DMS53 treated with DMSO at 0.1 percent for 48 hours (cell line): ENCODE measurements at regions not wholly inside any gene's neighbourhood (a gene's known extent, or its start where the extent isn't known, plus 50 kb on each side); places are given as distances from the start of the nearest gene placed in this dataset.
A peak's percentile ranks its signal among the peaks of the same experiment; 100 is the strongest.
"Not testable (repeated sequence)": the region's sequence is repeated elsewhere in the genome, so short reads cannot be mapped to it uniquely, and the experiment has no call there.

Source experiments
- DNase-seq: peaks from one replicate; lab custom pipeline; 2025; ENCODE audit not compliant: unreplicated experiment; lab: John Stamatoyannopoulos, UW

DNA sequence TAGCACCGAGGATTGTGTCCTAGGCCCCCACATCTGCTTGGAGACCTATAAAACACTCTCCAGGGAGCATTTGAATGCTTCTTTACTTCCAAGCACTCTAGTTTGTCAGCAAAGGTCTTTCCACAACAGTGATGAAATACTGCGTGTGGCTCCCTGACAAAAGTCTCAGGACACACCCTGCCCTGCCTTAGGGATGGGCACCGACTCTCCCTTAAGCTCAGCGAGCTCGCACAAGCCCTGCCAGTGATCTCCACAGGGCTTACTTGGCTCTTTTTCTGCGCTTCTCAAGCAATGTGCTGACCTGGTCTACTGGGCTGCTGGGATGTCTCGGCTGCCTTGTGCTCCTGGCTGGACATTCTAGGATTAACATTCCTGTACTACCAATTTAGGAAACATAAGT, 84.3 kb upstream of the MPP7 start:
- no peak for DNase-seq

DNA sequence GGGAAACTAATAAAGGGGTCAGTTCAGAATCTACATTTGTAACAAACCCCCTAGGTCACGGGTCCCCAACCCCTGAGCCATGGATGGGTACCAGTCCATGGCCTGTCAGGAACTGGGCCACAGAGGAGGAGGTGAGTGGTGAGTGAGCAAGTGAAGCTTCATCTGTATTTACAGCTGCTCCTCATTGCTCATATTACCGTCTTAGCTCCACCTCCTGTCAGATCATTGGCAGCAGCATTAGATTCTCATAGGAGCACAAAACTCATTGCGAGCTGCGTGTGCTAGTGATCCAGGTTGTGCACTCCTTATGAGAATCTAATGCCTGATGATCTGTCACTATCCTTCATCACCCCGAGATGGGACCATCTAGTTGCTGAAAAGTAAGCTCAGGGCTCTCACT, 88.4 kb upstream of the MPP7 start:
- DNase-seq, result no peak

DNA sequence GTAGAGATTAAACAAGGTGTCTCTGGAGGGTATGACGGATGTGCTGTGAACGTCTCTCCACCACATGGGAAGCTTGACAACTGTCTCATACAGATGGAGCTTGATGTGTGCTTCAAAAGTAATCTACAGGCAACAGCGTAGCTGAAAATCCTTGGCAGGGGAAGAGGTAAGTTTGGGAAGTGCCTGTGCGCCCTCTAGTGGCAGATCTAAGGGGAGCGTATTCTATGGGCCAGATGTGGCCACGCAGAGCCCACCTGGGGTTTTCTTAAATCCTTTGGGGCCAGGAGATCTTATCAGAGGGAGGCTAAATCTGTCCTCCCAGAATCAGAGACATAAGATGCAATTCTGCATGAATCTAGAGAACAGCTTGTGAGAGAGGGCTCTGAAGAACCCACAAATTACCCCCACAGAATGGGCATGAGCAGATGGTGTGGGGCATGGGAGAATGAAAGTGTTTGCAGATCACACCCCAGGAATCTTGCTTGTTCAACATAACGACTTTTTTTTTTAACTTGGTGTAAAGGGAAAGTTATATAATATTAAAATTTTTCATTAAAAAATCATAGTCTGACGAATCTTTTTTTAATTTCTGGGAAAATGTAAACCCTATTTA, 91.2 kb upstream of the MPP7 start:
- peak; percentile 65 for DNase-seq

DNA sequence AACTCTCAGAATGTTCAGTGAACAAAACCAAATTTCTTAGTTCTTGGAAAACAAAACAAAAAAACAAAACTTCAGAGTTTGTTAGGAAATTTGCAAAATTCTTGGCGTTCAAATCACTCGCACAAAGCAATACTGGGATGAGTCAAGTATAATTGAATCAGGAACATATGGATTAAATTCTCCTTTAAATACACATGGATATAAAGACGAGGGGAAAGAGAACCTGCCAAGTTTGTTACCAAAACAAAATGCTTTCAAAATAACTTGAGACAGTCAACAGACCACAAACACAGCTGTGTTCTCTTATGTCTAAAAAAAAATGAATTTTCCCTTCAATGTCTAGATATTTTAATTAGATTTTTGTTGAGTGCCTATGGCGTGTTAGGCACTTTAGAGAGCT, 93.5 kb upstream of the MPP7 start:
- no peak for DNase-seq

DNA sequence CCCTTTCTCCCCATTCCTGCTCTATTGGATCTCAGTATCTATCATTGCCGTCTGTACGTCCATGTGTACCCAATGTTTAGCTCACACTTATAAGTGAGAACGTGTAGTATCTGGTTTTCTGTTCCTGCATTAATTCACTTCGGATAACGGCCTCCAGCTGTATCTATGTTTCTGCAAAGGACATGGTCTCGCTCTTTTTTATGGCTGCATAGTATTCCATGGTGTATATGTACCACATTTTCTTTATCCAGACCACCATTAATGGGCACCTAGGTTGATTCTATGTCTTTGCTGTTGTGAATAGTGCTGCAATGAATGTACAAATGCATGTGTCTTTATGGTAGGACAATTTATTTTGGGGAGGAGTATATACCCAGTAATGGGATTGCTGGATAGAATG, 94.4 kb upstream of the MPP7 start:
- no peak for DNase-seq

DNA sequence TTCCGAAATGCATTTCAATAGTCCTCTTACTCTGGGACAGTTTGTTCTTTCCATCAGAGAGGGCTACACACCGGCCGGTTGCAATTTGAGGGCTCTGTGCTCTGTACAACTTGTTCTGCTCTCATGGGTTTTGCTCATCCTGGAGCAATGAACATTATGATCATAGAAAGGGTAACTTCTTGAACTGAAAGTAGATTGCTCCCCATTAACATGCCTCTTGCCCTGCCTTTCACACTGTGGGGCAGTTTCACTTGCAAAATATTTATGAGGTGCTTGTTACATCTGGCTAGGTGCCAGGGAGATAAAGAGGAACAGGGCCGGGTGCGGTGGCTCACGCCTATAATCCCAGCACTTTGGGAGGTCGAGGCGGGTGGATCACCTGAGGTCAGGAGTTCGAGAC, 97.3 kb upstream of the MPP7 start:
- DNase-seq, result no peak

DNA sequence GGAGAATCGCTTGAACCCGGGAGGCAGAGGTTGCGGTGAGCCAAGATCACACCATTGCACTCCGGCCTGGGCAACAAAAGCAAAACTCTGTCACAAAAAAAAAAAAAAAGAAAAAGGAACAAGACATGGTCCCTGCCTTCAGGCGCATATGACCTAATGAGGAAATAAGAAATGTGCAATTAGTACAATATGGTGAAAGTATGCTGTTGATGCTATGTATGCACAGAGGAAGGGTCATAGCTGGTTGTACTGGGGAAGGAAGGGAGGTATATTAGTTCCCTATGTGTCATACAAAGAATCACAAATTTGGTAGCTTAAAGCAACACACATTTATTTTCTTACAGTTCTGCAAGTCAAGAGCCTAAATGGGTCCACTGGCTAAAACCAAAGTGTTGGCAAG, 97.8 kb upstream of the MPP7 start:
- no peak for DNase-seq

DNA sequence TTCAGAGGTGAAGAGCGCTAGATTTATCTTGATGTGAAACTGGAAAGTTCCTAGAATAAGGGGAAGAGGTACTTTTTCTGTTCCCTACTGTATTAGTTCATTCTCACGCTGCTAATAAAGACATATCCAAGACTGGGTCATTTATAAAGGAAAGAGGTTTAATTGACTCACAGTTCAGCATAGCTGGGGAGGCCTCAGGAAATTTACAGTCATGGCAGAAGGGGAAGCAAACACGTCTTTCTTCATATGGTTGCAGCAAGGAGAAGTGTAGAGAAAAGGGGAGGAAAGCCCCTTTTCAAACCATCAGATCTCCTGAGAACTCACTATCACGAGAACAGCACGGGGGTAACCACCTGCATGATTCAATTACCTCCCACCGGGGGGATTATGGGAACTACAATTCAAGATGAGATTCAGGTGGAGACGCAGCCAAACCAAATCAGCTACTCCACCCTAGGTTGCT, 99.8 kb upstream of the MPP7 start:
- DNase-seq, result not testable (repeated sequence)

DNA sequence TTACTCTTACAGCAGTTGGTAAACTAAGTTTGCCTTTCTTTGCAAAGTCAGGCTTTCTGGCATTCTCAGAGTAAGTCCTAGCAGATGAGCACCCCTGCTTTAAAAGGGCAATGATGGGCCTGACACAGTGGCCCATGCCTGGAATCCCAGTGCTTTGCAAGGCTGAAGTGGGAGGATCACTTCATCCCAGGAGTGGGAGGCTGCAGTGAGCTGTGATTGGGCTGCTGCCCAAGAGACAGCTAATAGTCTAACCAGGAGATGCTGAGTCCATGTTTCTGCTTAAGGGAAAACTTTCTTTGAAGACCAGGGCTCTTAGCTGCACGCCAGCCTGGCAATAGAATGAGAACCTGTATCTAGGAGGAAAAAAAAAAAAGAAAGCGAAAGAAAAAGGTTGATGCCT, 100.2 kb upstream of the MPP7 start:
- DNase-seq, result no peak

DNA sequence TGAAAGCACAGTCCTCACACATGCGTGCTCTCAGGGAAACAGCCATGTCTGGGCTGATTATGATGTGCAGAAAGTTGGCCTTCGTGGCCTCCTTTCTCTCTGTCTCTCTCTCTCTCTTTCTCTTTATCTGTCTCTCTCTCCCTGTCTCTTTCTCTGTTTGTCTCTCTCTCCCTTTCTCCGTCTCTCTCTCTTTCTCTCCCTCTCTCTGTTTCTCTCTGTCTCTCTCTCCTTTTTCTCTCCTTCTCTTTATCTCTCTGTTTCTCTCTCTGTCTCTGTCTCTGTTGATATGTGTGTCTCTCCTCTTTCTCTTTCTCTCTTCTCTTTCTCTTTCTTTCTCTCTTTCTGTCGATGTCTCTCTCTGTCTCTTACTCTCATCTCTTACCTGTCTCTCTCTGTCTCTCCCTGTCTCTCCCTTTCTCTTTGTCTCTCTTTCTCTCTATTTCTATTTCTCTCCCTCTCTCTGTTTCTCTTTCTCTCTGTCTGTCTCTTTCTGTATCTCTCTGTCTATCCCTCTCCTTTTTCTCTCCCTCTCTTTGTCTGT, 105.4 kb upstream of the MPP7 start:
- DNase-seq, result no peak

DNA sequence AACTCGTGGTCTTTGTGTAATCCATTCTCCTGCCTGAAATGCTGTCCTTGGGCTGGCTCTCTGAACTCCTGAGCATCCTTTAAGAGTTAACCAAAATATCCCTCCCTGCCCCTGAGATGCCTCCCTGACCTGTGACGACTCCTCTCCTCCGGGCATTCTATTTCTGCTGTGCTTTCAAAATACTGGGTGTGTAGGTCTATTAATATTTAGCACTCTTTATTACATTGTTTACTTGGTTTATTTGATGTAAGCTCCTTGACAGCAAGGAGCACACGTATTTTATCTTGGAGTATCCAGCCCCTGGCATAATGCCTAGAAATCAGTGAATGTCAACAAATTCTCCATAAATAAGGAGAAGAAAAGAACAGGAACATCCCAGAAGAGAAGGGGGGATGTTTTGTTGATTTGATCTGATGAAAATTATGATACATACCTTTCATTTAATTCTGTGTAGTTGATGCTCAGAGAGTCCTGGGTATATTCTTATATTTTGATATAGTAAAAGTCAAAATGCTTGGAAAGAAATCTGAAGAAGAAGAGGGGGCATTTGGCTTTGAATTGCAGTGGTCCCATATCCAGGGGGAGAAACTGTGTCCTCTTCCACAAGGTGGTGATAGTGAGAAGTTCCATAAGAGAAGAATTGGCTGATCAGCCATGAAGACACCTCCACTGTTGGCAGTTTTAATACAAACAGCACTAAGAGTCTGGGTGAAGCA, 107.7 kb upstream of the MPP7 start:
- DNase-seq, result peak; percentile 11

DNA sequence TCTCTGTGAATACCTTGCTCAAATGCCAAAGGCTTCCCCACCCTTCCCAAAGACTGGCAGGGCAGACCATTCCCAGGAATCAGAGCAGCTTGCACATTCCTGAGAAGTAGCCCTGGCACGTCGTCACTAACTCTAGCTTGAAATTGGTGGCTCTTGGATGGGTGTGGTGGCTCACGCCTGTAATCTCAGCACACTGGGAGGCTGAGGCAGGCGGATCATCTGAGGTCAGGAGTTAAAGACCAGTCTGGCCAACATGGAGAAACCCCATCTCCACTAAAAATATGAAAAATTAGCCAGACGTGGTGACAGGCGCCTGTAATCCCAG, 108.2 kb upstream of the MPP7 start:
- no peak for DNase-seq

DNA sequence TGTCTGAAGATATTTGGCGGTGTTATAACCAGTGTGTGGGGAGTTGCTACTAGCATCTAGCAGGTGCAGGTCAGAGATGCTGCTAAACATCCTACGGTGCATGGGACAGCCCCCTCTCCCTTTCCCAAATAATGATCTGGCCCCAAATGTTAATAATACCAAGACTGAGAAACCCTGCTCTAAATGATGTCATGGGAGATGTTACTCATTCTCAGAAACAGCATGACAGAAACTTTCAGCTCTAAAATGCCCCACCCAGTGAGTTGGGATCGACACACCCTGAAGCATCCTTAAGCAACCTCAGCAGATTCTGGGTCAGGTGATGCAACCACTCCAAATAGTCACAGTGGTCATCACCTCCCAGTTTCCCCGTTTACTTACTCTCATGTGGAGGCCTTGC, 108.8 kb upstream of the MPP7 start:
- no peak for DNase-seq

DNA sequence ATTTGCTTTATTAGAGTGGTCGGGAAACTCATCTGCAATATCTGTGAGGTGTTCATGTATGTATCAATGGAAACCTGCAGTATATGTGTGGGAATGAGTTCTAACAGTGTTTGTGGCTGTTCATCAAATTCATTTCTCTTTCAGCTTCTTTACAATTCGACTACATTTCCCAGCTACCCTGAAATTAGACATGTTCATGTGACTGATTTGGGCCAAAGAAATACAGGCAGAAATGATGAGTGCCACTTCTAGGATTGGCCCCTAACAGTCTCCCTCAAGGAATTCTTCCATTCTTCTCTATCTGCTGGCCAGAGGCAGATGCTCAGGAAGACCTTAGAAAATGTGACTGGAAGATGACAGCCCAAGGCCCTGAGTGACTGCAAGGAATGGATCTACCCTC, 114.8 kb upstream of the WAC start:
- no peak for DNase-seq

DNA sequence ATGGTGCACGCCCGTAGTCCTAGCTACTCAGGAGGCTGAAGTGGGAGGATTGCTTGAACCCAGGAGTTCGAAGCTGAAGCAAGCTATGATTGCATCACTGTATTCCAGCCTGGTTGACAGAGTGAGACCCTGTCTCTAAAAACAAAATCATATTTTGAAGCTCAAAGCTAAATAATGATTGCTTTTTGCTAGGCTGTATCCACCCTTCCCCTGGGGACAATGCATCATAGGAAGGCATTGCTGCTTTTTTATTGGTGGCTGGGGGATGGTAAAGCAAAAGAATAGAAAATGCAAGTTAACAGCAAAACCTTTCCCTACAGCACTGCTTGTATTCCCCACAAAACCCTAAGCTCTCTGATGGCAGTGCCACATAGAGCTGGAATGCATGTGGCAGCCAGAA, 107.5 kb upstream of the WAC start:
- no peak for DNase-seq

DNA sequence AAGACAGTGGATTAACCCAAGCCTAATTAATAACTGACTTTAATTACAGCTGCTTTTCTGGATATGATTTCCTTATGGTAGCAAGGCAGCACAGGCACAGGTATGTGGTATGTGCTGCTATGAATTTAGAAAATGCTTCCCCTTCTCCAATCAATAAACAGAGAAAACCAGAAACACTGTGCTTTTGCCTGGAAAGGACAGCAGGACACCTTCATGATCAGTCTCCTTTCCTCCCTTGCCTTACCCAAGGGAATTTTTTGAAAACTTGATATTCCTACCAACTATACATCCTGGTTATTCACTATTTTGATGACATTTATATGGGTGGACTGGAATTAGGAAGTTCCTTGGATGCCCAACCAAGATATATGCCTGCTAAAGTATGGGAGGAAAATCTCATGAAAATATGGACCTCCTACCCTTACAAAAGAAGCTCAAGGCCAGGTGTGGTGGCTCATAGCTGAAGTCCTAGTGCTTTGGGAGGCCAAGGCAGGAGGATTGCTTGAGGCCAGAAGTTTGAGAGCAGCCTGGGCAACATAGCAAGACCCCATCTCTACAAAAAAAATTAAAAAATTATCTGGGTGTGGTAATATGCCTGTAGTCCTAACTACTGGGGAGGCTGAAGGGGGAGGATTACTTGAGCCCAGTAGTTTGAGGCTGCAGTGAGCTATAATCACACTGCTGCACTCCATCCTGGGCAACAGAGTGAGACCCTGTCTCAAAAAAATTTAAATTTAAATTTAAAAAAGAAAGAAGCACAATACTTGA, 106.3 kb upstream of the WAC start:
- DNase-seq, result no peak

DNA sequence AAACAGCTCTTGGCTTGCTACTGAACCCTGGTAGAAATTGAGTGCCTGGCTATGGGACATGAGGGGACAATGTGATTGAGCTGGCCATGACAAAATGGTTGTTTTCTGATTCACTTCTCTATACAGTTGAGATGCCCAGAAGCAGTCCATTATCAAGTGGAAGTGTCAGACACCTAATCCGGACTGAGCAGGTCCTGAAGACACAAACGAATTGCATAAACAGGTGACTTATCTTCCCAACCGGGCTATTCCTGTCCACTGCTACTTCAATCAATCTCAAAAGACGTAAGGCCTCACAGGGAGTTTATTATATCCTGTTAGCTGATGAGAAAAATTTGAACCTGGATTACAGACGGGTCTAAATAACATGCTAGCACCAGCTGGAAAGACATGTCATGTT, 105.5 kb upstream of the WAC start:
- DNase-seq, result no peak

DNA sequence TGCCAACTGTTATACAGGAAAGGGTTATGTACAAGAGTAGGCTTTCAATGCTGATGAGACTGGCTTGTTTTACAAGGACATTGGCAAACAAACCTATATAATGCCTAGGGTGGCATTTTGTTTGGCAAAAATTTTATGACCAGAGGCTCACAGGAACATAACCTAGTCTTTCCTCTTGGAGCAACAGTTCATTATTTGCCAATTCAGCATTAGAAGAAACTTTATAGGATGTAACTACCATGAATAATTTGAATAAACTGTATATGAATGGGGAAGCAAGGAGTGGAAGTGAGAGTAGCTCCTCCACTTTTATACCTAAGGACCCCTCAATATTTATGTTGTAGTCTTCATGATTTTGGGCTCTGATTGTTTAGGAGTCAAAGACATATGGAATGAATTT, 103.9 kb upstream of the WAC start:
- DNase-seq, result no peak

DNA sequence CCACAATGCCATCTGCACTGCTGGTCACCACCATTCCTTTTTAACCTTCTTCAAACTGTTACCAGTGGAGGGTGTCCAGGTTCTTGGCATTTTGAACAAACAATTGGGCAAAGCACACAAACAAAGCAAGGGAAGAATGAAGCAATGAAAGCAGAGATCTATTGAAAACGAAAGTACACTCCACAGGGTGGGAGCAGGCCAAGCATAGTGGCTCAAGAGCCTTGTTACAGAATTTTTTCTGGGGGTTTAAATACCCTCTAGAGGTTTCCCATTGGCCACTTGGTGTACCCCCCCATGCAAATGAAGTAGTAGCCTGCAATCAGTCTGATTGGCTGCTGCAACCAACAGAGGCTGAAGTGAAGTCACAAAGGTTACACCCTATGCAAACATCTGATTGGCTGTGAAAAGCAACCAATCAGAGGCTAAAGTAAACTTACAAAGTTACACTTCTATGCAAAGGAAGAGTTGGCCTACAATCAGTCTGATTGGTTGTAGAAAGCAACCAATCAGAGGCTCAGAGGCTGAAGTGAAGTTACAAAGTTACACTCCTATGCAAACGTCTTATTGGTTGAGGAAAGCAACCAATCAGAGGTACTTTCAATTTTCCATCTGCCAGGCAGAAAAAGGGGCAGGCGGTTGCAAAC, 103.2 kb upstream of the WAC start:
- DNase-seq, result no peak

DNA sequence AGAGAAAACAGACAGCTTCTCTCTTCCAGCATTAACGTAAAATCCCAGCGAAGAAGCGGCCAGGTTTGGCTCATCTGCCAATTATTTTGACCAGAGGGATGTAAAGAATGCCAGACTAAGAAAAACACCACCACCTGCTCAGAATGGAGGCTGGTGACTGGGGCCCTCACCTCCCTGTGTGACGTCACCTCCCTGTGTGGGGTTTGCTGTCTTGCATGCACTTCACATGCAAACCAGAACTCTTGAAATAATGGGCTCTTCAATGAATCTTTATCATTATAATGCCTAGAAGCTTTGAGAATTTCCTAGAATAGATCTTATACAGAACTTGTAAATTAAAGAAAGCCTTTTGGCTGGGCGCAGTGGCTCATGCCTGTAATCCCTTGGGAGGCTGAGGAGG, 101.8 kb upstream of the WAC start:
- DNase-seq, result no peak

DNA sequence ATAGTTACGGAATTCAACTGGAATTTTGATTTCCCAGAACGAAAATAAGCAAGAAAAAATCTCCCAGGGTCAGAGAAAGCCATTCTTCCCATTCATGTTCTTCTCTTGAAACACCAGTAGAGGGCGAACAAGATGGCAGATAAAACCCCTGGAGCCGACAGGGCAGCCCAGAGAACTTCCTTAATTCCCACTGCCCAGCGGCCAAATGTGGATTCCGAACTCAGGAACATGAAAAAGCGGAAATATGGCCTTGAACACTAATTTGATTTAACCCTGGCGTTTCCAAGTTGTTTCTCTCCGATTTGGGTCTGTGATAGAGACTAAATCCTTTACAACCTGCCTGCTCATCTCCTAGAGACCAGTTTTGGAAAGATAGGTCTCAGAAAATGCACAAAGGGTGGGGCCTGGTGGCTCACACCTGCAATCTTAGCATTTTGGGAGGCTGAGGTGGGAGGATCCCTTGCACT, 100.7 kb upstream of the WAC start:
- DNase-seq, result peak; percentile 79

DNA sequence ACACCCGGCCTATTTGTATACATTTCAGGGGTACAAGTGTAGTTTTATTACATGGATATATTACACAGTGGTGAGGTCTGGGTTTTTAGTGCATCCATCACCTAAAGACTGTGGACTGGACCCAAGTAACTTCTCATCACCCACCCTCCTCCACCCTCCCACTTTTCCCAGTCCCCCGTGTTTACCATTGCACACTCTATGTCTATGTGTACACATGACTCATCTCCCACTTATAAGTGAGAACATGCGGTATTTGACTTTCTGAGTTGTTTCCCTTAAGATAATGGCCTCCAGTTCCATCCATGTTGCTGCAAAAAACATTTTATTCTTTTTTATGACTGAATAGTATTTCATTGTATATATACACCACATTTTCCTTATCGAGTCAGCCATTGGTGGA, 98.9 kb upstream of the WAC start:
- peak; percentile 45 for DNase-seq
